GM18517 (cell line): ENCODE measurements at regions not wholly inside any gene's neighbourhood (a gene's known extent, or its start where the extent isn't known, plus 50 kb on each side); places are given as distances from the start of the nearest gene placed in this dataset.

Experiments
- ATAC-seq: cut with Tn5 transposase; IDR thresholded peaks from one replicate; pipeline ENCODE4 v1.9.1; 2021; ENCODE audit warnings: mild to moderate bottlenecking, moderate library complexity; ENCODE audit not compliant: unreplicated experiment

GRCh38 chr14:65348137-65348536, 64.4 kb upstream of the FUT8 start:
- ATAC-seq: no peak

GRCh38 chr14:65349100-65349499, 63.4 kb upstream of the FUT8 start:
- no peak for ATAC-seq

- no peak for ATAC-seq
These were observed 60.9 kb upstream of the FUT8 start for GRCh38 chr14:65351493-65352194.

- ATAC-seq: no peak
These were observed 59.5 kb upstream of the FUT8 start for GRCh38 chr14:65352964-65353530.

GRCh38 chr14:65354131-65354530, 58.4 kb upstream of the FUT8 start:
- no peak for ATAC-seq

- ATAC-seq: no peak
These were observed 57.8 kb upstream of the FUT8 start for GRCh38 chr14:65354715-65355114.

- ATAC-seq: no peak
These were observed 56.1 kb upstream of the FUT8 start for GRCh38 chr14:65356327-65356836.

- ATAC-seq: peak; percentile 46
These were observed 55.4 kb upstream of the FUT8 start for GRCh38 chr14:65357113-65357512.

GRCh38 chr14:65357689-65358088, 54.8 kb upstream of the FUT8 start:
- no peak for ATAC-seq

- no peak for ATAC-seq
These were observed 53.0 kb upstream of the FUT8 start for GRCh38 chr14:65359503-65359902.

GRCh38 chr14:65360144-65360784, 52.3 kb upstream of the FUT8 start:
- no peak for ATAC-seq

GRCh38 chr14:65361920-65362319, 50.6 kb upstream of the FUT8 start:
- ATAC-seq: no peak
